HG02870 (cell line): ENCODE measurements at regions not wholly inside any gene's neighbourhood (a gene's known extent, or its start where the extent isn't known, plus 50 kb on each side); places are given as distances from the start of the nearest gene placed in this dataset.

Experiments used
- ATAC-seq: cut with Tn5 transposase; IDR thresholded peaks from one replicate; pipeline ENCODE4 v1.9.1; 2021; ENCODE audit warnings: mild to moderate bottlenecking, moderate library complexity; ENCODE audit not compliant: unreplicated experiment

GRCh38 chr18:24726727-24727492 lies 266.5 kb downstream of the HRH4 start:
- ATAC-seq = no peak

DNA sequence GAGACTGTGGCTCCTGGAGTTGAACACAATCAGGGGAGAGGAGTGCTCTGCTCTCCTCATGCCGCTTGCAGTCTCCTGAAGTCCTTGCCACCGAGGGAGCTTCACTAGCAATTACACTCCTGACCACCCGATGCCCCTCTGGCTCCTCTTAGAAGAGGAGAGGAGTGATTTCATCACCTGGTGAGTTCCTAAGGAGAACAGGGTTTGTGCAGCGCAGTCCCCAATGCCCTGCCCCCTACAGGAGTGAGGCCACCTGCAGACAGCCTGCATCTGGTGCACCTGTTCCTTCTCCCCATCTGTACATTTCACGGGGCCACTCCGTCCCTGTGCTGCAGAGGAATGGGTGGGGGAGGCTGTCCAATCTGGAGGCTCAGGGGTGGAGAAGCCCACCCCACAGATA lies 267.2 kb downstream of the HRH4 start:
- no peak for ATAC-seq

- no peak for ATAC-seq
Observed at GRCh38 chr18:24731158-24731557, 270.7 kb downstream of the HRH4 start.

GRCh38 chr18:24731981-24732380 lies 271.5 kb downstream of the HRH4 start:
- no peak for ATAC-seq

- ATAC-seq = no peak
Observed at GRCh38 chr18:24734058-24734457, 273.6 kb downstream of the HRH4 start.

DNA sequence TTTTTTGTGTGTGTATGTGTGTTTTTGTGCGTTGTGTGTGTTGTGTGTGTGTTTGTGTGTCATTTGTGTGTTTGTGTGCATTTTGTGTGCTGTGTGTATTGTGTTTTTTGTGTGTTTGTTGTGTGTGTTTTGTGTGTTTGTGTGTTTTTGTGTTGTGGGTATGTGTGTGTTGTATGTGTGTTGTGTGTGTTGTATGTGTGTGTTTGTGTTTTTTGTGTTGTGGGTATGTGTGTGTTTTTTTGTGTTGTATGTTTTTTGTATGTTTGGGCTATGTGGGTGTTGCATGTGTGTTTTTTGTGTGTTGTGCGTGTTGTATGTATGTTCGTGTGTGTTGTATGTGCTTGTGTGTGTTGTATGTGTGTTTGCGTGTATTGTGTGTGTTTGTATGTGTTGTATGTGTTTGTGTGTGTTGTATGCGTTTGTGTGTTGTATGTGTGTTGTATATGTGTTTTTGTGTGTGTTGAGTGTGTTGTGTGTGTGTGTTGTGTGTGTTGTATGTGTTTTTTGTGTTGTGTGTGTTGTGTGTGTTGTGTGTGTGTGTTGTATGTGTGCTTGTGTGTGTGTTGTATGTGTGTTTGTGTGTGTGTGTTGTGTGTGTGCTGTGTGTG lies 275.3 kb downstream of the HRH4 start:
- ATAC-seq = no peak

DNA sequence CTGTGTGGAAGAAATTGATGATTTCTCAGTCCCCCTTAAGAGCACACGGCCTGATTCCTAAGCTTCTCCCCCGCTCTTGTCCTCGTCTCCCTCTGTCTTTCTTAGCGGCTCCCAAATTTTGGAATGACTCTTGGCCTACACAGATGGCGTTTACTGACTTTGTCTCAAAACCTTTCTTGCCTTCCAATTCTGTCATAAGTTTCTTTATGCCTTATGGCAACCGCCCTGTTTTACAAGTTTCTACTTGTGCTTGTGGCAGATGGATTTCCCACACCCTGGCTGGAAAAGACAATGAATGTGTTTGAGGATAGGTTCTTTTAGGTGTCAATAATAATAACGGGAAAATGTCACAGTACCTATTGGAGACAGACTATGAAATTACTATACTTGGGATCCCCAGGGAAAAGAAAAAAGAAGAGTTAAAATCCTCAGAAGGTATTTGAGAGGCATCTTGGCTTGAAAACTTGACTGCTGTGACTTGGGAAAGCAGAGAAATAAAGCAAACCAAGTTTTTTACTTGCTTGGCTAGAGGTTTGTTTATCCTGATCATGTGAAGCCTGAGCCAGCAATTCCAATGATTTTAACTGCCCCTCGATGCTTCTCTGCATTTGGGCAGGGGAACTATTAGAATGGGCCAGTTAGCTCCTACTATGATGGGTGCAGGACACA lies 276.4 kb downstream of the HRH4 start:
- ATAC-seq = no peak

GRCh38 chr18:24740829-24741228 lies 280.4 kb downstream of the HRH4 start:
- ATAC-seq = no peak

- no peak for ATAC-seq
Observed at GRCh38 chr18:24741321-24741720, 280.9 kb downstream of the HRH4 start.

DNA sequence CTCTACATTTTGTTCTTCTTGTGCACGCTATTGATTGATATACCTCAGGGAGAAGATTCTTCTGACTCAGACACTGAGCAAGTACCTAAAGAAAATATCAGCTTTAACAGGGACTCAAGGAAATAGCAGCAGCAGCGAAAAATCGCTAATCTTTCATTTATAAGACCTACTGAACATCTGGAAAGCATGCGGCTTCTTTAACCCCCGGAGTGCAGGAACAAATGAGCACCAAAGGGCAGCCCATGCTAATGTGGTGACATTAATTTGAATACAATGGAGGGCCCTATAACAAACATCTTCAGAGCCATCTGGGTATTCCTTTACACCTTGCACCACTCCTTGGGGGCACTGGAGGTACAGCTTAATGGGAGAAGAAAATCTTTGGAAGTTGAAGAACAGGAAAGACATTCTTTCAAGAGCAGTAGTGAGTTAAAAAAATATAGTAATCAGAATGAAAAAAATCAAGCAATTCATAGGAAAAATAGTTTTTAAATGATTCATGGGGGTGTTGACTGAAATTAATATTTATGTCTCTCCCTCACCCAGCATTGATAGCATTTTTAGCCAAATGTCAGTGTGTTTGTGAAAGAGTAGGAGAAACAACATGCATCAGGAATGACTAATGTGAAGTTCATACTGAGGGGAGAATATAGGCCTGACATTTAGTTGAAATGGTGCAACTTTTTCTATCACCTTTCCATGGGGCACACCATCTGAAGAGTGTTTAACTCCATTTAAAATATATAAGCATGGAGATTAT lies 281.7 kb downstream of the HRH4 start:
- no peak for ATAC-seq

DNA sequence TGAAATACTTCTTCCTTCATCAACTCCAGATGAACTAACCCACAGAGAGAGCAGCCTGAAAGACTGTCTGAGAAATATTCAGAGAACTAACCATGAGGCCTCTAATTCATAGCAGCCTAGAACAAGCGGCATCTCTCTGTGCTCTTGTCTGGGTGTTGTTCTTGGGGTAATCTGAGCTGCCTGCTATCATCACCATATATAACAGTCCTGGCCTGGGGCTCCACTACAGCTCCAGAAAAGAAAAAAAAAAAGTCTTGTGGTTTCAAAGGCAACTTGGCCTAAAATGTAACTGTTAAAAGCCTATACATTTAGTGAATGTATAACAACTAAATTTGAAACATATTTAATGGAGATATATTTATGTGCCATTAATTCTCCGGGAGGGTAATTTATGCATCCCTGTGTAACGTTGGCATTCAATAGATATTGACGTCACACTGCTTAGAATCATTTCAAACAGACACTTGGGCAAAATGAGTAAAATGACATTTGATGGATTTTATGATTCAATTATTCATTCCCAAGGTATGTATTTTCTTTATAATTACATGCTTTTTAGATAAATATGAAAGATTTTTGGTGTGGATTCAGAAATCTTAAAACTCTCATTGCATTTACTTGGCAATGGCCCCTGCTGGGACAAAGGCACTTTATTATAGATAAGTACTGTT lies 294.3 kb downstream of the HRH4 start:
- no peak for ATAC-seq

- ATAC-seq = no peak
Observed at GRCh38 chr18:24756385-24756784, 295.9 kb downstream of the HRH4 start.

DNA sequence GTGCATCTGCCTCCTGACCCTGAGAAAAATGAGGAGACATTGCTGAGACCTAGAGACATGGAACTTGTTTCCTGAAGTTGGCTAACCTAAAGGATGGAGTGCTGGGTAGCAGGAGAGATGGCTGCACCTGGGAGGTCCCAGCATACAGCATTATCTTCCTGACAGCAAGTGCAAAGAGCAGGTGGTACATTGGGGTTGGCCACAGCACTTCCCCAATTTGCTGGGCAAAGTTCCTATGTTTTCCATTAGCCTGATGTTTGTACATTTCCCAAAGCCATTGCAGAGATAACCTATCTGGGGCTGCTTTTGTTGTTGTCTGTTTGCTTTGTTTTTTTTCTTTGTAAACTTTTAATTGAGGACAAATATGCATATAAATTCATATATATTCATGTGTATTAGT lies 296.7 kb downstream of the HRH4 start:
- ATAC-seq = no peak

DNA sequence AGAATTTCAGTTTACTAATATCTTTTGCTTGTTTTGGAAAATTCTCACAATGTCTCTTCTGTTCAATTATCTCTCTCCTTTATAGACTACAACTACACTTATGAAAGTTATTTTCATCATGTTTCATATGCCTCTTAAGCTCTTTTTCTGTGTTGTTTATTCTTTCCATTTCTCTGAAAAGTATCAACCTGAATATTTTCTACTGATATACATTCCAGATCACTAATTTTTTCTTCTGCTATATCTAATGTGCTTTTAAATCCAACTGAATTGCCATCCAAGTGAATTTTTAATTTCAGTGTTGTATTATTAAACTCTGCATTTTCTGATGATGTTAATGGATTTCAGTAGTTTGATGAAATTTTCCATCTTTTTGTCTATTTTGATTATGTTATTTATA lies 301.3 kb downstream of the HRH4 start:
- no peak for ATAC-seq

- ATAC-seq = no peak
Observed at GRCh38 chr18:24762511-24762910, 302.1 kb downstream of the HRH4 start.

DNA sequence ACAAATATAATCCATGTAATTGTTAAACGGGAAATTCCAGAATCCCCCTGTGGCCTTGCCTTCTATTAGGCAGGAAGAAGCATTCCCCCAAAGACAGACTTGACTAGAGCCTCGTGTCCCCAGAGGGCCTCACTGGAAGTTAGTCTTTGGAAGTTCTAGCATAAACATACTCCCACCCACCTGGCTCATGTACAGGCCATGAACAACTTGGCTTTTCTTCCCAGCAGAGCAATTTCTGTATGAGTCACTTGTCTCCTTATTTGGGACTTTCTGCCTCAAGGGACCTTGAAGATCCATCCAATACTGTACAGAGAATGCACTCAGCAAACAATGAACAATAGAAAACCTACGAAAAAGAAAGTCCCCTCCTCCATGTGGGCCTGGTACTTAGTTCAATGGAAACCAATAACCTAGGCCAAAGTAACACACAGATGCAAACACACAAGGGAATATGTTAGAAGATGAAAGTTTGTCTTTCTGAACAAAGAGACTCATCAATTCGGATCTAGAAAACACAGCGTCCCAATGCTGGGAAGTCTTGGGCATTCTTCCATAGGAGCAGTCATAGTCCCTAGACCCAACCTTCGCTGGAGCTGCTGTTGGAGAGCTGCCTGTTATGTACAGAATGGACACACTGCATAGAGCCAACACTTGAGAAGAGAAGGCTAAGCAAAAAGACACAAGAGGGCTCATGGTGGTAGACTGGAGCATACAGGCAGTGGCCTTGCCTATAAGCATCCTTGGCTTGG lies 303.5 kb downstream of the HRH4 start:
- ATAC-seq = no peak

- no peak for ATAC-seq
Observed at GRCh38 chr18:24764766-24765165, 304.3 kb downstream of the HRH4 start.

- no peak for ATAC-seq
Observed at GRCh38 chr18:24766376-24766775, 305.9 kb downstream of the HRH4 start.

GRCh38 chr18:24770311-24771024 lies 310.0 kb downstream of the HRH4 start:
- ATAC-seq = no peak

GRCh38 chr18:24771300-24771699 lies 310.9 kb downstream of the HRH4 start:
- no peak for ATAC-seq
